ENCODE measurements at regions not wholly inside any gene's neighbourhood (a gene's known extent, or its start where the extent isn't known, plus 50 kb on each side); places are given as distances from the start of the nearest gene placed in this dataset.

DNA sequence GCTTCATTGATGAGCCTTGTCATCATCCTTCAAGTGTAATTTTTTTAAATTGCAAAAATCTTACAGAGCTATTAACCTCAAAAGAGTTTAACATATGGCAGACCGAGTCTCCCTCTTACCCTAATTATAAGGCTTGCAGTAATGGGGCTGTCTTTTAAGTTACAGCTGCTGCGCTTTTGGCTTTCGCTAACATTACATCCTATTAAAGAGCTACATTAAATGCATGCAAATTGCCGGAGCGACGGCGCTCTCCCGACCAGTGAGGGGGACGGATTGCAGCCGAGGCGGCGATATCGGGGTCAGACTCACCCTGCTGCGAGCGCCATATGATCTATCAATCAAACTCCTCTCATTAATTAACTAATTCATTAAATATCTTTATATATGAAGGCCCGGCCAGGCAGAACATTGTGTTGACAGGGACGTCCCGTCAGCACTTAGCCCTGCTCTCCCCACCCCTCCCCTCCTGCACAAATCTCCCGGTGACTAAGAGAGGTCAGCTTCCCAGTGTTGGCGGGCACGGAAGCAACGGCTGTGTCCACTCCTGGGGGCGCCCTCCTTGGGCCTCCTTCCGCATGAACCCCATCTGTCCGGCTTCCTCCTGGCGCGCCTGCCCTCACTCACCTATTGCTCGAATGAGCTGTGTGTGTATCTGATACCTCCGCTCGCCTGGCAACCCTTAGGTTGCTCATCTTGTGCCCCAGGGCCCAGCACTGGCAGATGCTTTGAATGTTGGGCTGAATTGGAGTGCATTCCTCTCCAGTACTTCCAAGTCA lies 156.0 kb upstream of the CADM1 start:
- Histone ChIP-seq H3K36me3 (no peaks in the 10 kb centered on the region), H3K27ac (no peak overlapping the region), H3K9me3 (no peaks in the 10 kb centered on the region), H3K27me3 (replicated peaks; ENCODE audit: insufficient read depth) (no peaks in the 10 kb centered on the region), H3K4me1 (replicated peaks) (no peaks in the 10 kb centered on the region), H3K4me3 (no peak overlapping the region)
- no peak for DNase-seq (ENCODE audit: low spot score)
- TF ChIP-seq POLR2A (IDR thresholded peaks at IDR 0.05): no peak
- no peak for TF ChIP-seq POLR2AphosphoS5 (IDR thresholded peaks at IDR 0.05)
- TF ChIP-seq, protein P1, sequence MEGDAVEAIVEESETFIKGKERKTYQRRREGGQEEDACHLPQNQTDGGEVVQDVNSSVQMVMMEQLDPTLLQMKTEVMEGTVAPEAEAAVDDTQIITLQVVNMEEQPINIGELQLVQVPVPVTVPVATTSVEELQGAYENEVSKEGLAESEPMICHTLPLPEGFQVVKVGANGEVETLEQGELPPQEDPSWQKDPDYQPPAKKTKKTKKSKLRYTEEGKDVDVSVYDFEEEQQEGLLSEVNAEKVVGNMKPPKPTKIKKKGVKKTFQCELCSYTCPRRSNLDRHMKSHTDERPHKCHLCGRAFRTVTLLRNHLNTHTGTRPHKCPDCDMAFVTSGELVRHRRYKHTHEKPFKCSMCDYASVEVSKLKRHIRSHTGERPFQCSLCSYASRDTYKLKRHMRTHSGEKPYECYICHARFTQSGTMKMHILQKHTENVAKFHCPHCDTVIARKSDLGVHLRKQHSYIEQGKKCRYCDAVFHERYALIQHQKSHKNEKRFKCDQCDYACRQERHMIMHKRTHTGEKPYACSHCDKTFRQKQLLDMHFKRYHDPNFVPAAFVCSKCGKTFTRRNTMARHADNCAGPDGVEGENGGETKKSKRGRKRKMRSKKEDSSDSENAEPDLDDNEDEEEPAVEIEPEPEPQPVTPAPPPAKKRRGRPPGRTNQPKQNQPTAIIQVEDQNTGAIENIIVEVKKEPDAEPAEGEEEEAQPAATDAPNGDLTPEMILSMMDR (IDR thresholded peaks at IDR 0.05): no peak
- WGBS: 58% methylated on average over 30 of the region's 30 CpGs
- intact Hi-C loops (cut with DNase I): no loop called here

DNA sequence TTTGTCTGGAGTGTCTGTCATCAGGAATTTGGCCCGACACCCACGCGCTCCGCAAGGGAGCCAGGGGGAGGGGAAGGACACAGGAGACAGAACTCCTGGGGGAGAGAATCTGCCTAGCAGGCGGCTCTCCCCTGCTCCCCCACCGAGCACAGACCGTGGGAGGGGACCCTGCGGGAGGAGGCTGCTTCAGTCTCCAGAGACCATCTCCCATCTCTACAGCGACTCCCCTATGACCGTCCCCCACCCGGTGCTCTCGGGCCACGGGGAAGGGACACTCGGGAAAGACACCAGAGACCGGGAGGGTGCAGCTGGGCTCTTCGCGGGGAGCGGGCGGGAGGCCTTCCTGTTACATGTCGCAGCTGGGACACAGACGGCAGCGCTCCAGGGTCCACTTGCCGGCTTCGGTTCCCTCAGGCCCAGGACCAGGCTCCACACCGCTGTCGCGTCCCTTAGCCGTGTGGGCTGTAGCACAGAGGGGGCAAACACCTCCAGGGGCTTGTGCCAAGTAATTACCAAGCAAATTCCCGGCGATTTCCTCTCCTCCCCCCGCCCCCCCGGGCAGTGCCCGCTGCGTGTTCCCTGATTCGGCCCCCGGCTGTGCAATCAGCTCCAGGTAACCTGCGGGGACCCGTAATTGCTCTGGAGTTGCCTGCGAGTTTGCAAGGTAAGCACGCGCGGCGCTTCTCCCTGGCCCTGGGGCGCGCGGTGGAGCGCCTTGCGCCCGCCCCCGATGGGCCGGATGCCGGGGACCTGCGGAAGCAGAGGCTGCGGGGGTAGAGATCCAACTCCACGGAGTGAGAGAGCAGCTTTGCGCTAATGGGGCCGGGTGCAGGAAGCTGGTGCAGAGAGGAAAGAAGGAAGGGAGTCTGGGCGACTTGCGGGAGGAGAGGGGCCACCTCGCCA lies 155.1 kb upstream of the CADM1 start:
- DNase-seq (ENCODE audit: low spot score): no peak
- Histone ChIP-seq H3K4me1 (replicated peaks) (no peaks in the 10 kb centered on the region), H3K4me3 (peak overlapping the region; percentile 7 to 16), H3K9me3 (no peaks in the 10 kb centered on the region), H3K27me3 (replicated peaks; ENCODE audit: insufficient read depth) (no peaks in the 10 kb centered on the region), H3K27ac (no peak overlapping the region), H3K36me3 (no peaks in the 10 kb centered on the region)
- TF ChIP-seq POLR2AphosphoS5 (IDR thresholded peaks at IDR 0.05): no peak
- TF ChIP-seq, protein P1 (IDR thresholded peaks at IDR 0.05): no peak
- TF ChIP-seq POLR2A (IDR thresholded peaks at IDR 0.05): no peak
- intact Hi-C loops (cut with DNase I): no loop called here
- 12% methylated on average over 57 of the region's 60 CpGs for WGBS

DNA sequence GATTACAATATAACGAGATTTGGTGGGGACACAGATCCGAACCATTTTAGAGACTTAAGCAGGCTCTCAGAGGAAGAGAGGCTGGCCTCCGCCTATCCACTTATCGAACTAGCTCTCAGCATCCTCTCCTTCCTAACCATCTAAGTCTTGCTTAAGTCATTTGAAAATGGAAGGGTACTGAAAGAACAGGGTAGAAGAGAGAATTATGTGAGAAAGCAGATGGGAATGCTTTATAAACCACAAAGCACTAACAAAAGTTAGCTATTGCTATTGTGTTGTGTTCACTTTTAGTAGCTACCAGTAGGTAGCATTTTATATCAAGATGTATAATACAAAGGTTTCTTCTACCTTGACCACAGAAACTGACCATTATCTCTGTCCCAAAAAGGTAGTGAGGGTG lies 153.4 kb upstream of the CADM1 start:
- H3K4me3 ChIP-seq: no peak overlapping the region
- intact Hi-C loops (cut with DNase I): no loop called here
- no peak for DNase-seq (ENCODE audit: low spot score)
- no peaks in the 10 kb centered on the region for H3K36me3 ChIP-seq
- no peaks in the 10 kb centered on the region for H3K27me3 ChIP-seq (replicated peaks; ENCODE audit: insufficient read depth)
- no peaks in the 10 kb centered on the region for H3K9me3 ChIP-seq
- 96% methylated on average over 4 of the region's 4 CpGs for WGBS
- TF ChIP-seq, protein P1 (IDR thresholded peaks at IDR 0.05): no peak
- no peak for TF ChIP-seq POLR2AphosphoS5 (IDR thresholded peaks at IDR 0.05)
- no peak for TF ChIP-seq POLR2A (IDR thresholded peaks at IDR 0.05)
- H3K4me1 ChIP-seq (replicated peaks): peaks cover 7% of the 10 kb centered on the region
- H3K27ac ChIP-seq: no peak overlapping the region

DNA sequence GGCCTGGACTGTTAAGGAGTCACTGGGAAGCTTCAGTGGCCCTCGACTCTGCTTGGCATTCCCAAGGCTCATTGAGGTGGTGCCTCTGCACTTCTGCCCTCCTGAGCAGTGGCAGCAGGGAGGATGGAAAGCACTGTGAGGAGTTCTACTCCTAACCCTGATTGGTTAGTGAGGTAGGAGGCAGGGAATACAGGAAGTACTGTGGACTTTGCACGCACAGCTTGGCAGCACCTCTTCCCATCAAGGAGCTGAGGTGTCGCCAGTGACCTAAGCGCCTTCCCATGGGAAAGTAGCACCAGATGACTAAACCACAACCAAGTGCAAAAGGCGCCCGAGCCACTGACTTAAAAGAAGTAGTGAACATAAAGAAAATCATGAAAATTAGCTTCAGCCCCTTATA lies 152.5 kb upstream of the CADM1 start:
- WGBS: 91% methylated on average over 6 of the region's 6 CpGs
- Histone ChIP-seq H3K27me3 (replicated peaks; ENCODE audit: insufficient read depth) (no peaks in the 10 kb centered on the region), H3K4me3 (no peak overlapping the region), H3K4me1 (replicated peaks) (peaks cover 7% of the 10 kb centered on the region), H3K27ac (no peak overlapping the region), H3K36me3 (no peaks in the 10 kb centered on the region), H3K9me3 (no peaks in the 10 kb centered on the region)
- DNase-seq (ENCODE audit: low spot score): no peak
- no peak for TF ChIP-seq POLR2AphosphoS5 (IDR thresholded peaks at IDR 0.05)
- no peak for TF ChIP-seq POLR2A (IDR thresholded peaks at IDR 0.05)
- TF ChIP-seq, protein P1 (IDR thresholded peaks at IDR 0.05): no peak
- intact Hi-C loops (cut with DNase I): no loop called here

Data from prostate gland (tissue), 2 donors.